Hepatic stellate cell (primary cell): ENCODE measurements at regions not wholly inside any gene's neighbourhood (a gene's known extent, or its start where the extent isn't known, plus 50 kb on each side); places are given as distances from the start of the nearest gene placed in this dataset.
"Not testable (repeated sequence)": the region's sequence is repeated elsewhere in the genome, so short reads cannot be mapped to it uniquely, and the experiment has no call there.

Experiments used
- DNase-seq: peaks from one replicate; pipeline ENCODE4 v3.0.0; 2011; ENCODE audit warnings: low spot score

DNA sequence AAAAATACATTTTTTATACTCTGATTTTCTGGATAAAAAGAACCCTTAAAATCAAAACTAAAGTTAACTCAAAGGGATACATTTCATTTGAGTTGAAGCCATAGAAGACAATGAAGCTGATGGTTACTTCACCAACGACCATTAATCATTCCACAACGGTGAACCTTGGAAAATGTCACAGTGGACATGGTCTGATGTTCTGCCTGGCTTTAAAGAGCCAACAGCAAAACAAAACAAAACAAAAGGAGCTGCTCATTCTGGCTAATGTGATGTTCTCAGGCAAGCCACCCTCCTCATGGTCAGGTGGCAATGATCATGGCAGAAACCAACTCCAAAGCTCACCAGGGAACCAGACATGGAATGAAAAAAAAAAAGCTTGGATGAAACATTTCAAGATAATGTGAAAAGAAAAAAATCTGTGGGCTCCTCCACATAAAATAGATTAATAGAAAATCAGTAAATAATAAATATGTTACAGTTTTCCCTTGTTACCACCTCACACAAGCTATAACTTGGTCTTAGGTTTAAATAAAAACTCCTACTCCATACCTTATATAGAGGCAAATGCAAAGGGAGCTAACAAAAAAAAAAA is 90.1 kb upstream of the SERTAD2 start:
- no peak for DNase-seq

DNA sequence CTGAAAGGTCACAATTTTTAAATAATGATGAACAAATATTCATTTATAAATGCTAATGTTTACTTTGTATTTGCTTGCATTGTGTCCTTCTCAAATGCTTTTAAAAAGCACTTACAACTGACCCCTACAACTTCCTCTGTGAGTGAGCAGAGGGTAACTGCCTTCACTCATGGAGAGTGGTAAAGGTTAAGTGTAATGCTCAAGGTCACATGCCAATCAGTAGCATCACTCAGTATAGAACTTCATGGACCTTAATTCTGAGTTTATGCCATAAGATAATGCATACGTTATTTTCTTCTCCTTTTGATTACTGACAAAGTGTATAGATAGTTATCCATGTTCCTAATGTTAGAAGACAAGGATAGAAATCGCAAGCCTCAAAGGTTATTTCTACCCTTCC is 91.8 kb upstream of the SERTAD2 start:
- DNase-seq, result no peak

DNA sequence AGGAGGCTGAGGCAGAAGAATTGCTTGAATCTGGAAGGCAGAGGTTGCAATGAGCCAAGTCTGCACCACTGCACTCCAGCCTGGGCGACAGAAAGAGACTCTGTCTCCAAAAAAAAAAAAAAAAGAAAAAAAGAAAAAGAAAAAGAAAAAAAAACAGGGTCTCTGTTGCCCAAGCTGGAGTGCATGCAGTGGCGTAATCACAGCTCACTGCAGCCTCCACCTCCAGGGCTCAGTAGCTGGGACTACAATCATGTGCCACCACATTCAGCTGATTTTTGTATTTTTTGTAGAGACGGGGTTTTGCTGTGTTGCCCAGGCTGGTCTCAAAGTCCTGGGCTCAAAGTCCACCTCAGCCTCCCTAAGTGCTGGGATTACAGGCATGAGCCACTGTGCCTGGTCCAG is 94.0 kb upstream of the SERTAD2 start:
- not testable (repeated sequence) for DNase-seq

DNA sequence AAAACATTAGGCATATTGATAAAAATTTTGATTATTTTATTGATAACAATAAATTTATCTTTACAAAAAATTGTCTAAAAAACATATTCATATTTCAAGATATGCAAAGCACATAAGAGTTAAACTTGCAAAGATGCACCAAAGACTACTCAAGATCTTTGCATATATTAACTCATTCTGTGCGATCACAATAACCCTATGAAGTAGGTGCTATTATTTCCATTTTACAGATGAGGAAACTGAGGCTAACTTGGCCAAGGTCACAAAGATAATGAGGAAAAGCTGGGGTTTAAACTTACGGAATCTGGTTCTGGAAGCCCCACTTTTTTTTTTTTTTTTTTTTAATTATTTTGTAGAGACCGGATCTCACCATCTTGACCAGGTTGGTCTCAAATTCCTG is 94.4 kb upstream of the SERTAD2 start:
- no peak for DNase-seq

DNA sequence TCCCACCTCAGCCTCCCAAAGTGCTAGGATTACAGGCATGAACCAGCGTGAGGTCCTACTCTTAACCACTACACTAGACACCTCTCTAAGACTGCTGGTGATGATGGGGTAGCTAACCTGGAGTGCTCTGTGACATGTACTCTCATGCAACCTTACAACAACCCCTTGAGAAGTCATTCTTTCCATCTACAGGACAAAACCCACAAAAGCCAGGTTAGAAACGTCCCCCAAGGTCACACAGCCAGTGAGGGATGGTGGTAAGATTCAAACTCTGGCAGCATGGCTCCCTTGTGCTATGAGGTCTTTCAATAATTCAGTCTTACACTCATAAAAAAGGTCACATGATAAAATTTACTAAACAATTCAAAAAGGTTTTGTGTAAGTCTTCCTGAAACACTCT is 94.8 kb upstream of the SERTAD2 start:
- DNase-seq, result no peak

DNA sequence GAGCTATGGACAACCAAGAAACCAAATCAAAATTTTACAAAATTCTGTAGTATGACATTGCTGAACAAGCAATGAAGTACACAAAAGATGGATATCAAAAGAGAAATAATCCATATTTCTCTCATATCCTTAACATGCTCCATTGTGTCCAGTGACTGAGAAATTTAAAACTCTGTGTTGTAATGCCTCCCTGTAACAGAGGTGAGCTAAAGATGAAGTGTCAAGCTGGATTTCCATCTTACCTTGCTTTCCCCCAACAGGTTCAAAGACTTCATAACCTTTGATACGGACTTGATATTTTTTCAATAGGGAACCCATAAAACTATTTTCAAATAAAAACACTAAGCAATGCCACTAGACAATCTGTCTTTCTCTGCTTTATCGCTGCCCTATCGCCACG is 95.7 kb upstream of the SERTAD2 start:
- DNase-seq, result no peak

DNA sequence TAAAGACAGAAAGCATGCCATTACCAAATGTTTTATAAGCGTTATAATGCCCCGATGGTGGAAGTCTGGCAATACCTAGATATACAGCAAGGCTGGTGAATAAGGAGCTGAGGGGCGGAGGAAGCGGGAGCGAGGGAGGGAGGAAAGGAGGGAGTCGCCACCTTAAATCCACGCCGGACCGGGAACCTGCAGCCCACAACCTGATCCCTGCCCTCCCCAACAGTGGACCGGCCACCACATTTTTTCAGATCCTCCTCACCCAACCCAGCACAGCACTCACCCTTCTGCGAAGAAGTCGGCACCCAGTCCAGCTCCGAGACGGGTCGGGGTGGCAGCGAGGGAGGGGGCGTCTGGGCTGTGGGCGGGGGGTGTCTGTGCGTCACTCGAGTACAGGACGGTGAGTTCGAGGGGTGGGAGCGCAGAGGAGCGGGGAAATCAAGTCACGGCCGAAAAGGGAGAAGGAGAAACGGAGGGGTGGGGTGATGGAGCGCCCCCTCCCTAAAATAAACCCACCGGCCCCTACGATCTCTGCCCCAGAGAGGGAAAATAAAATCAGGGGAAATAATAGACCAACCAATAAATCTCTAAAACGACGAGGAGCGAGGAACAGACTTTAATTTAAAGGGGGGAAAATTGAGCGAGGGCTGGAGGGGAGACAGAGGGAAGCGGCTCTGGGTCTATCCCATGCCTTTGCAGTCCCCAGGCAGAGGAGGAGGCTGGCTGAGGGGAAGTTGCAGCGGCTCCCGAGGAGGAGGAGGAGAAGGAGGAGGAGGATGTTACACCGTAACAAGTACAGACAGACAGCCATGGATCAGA is 96.5 kb upstream of the SERTAD2 start:
- DNase-seq, result peak; percentile 22

DNA sequence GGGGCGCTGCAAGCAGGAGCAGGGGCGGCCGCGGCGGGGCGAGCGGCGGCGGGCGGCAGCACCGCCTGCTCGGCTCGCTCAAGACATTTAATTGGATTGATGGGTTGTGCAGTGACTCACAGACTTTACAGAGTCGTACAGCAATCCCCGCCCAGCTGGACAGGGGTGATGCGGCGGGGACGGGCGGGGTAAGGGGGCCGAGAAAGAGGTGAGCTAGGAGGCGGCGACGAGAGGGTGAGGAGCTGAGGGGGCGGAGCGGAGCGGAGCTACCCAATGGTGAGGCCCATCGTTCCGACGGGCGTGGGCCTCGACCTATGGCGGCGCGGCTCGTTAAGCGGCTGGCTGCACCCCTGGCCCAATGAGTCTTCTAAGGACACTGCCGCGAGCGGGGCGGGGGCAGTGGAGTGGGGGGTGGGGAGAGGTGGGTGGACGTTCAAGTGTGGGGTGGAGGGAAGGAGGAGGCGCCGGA is 97.1 kb upstream of the SERTAD2 start:
- DNase-seq, result no peak

DNA sequence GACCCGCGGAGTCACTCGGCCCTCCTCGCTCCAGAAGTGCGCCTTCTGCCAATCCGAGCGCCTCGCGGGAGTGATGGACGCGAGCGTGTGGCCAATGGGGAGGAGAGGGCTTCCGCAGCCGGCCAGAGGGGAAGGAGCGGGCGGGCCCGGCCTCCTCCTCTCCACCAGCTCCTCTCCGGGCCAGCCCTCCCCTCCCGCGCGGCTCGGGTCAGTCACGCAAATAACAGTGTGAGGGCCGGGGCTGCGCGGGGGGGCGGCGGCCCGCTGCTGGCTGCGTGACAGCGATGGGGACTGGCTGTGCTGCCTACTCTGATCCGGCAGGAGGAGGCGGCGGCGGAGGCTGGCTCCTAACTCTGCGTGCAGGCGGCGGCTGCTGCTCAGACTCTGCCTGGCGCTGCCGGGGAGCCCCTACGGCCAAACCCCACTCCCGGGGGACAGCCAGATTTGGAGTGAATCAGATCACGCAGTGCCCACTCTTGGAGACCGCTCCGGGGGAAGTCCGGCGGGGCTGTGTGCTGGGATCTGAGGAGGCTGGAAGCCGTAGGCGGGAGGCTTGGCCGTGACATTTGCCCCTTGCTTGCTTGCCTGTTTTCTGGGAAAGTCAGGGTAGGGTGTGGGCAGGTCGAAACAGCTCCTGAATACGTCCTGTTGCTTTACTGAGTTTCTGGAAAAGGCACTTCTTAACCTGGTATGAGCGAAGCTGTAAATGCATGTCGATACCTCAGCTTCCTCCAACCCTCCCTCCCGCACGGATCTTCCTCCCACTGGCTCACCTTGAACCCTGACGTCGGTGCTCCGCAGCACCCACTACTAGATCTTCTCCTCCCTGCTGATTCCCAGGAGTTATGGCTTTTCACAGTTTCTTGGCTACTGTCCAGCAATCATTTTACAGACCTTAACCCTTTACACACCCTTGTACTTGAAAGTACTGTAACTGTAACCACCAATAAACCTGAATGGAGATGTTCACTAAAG is 97.9 kb upstream of the SERTAD2 start:
- DNase-seq, result peak; percentile 99

DNA sequence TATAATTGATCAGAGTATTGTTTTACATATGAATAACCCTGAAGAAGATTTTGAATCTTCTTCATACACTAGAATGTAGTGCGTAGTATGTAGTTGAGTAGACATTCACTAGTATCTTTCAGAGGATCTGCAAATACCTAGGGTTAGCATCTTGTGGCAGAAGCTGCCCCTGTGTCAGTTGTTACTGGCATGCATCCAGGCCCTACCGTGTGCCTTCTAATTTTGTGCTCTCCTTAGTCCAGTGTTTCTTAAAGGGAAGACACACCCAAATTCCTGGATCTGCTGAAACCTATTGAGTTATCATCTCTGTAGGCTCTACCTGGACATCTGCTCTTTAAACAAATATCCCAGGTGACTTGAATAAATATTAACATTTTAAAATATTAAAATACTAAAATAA is 99.7 kb upstream of the SERTAD2 start:
- no peak for DNase-seq

DNA sequence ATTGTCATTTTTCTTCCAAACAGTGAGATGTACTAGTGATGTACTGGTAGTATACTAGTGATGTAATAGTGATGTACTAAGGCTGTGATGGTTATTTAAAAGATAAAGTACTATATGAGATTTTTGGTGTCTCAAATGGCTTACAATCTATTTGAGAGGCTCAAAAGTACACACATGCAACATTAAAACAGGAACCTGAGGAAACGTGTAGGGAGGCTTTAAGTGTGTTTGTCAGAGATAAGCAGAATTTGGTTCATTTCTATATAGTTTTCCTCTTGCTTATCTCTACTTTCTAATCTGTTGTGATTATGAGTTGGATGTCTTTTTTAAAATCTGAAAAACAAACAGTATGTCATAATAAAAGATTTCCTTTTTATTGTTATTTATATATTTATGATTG is 100.9 kb upstream of the SERTAD2 start:
- DNase-seq, result no peak

DNA sequence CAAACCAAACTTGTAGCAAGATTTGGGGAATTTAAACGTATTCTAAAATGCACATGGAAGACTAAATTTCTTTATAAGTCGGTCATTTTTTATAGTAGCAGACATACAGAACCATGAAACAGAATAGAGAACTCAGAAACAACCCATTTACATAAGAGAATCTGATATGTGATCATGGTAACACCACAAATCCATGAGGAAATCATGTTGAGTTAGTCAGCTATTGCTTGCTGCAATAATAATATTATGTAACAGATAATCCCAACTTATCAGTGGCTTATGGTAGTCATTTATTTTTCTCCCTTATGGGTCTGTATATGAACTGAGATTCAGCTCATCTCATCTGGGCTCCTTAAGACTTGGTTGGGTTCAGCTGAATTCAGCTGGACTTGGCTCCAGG is 103.4 kb upstream of the SERTAD2 start:
- DNase-seq, result no peak

DNA sequence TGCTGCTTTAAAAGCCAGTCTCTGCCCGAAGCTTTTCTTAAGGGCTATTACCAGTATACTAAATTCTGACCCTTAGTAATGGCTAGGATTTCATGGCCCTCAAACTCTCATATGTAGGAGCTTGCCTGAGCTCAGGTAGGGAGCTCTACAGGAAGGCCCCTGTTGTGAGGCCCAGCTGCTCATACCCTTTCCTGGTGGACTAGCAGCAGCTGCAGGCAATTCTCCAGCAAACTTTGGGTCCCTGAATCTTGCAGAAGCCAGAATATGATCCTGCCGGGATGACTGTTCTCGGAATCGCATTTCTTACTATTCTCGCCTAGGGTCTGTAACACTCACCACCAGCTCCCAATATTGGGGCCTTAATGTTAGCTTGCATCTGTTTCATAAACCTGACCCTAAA is 106.4 kb upstream of the SERTAD2 start:
- no peak for DNase-seq

DNA sequence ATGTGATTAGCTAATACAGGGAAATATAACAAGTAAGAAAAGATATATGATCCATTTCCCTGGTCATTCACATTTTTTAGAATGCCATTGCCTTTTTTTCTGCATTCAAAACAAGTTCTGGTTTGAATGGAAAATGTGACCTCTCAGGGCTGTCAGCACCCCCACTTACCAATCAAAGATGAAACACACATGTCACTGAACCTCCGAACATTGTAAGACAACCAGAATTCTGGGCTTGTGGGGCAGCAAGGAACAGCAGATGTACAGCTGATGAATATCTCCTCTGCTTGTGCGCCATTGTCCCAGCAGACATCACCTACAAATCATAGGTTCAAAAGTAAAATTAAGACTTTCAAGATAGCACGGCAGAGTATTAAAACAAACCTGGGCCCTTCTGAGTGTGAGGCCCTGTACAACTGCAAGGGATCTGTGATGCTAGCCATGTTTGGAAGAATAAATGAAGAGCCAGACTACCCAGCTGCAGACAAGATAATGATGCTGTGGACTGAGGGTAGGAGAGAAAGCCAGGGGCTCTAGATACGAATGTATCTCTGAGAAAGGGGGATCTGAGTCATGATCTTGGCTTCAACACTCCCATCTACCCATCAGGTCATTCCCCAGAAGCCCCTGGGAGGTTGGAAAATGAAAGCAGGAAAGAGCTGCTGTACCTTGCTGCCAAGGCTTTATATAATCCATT is 108.7 kb upstream of the SERTAD2 start:
- DNase-seq, result no peak

DNA sequence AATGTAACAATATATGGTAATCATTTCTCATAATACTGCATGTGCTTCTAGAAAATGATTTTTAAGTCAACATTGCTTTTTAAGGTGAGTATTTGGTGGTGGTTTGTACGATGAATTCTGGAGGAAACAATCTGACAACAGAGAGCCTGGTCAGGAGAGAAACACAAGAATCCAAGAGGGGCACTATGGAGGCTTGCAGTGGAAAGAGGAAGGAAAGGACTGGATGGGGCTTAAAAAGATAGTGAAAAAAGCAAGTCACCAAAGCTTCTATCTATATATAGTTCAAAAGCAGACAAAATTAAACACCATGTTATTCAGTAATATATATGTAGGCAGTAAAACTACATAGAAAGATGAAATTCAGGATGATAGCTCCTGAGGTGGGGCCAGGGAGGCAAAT is 109.4 kb upstream of the SERTAD2 start:
- no peak for DNase-seq

DNA sequence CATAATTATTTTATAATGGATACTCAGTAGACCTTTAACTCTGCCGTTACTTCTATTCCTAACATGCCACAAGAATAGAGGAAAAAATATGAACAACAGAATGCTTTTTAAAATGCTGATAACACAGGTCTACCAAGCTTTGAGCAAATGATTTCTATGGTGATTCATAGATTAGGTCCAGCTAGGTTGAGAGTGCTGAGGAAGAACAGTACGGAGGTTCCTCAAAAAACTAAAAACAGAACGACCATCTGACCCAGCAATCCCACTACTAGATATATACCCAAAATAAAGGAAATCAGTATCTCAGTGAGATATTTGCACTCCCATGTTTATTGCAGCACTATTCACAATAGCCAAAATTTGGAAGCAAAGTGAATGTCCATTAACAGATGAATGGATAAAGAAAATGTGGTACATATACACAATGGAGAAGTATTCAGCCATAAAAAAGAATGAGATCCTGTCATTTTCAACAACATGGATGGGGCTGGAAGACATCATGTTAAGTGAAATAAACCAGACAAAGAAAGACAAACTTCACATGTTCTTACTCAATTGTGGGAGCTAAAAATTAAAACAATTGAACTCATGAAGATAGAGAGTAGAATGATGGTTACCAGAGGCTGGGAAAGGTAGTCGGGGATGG is 111.6 kb upstream of the SERTAD2 start:
- no peak for DNase-seq

DNA sequence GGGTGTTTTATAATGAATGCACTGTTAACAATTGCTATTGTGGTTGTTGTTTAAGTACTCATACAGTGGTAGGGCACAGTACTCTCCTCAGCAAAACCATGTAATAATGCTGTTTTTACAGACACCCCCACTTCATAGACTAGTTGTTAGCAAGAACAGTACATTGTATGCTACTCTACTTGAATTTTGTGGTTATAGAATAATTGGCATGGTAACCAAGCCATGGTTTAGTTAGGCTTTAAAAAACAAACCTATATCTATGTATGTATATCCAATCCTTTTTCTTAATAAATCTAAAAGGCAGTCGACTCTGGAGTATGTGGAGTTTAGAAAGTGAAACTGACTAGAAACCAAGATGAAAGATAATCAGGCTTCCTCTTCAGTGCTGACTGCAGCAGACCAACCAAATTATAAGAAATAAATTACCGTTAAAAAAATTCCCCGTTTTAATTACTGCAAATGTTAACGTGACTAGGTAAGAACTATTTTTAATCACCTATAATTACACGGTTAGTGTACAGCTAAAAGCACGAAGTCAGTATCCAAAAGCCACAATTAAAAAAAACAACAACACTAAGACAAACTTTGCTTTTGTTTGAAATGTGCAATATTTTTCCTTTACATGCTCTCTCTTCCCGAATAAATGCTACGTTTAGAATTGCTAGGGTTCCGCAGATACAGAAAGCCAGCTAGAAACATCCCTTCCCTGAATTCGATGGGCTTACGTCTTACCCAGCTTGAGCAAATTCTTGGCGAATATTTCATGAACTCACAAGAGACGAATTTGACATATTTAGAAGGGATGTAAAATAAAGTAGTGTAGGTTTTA is 113.3 kb upstream of the SERTAD2 start:
- no peak for DNase-seq

DNA sequence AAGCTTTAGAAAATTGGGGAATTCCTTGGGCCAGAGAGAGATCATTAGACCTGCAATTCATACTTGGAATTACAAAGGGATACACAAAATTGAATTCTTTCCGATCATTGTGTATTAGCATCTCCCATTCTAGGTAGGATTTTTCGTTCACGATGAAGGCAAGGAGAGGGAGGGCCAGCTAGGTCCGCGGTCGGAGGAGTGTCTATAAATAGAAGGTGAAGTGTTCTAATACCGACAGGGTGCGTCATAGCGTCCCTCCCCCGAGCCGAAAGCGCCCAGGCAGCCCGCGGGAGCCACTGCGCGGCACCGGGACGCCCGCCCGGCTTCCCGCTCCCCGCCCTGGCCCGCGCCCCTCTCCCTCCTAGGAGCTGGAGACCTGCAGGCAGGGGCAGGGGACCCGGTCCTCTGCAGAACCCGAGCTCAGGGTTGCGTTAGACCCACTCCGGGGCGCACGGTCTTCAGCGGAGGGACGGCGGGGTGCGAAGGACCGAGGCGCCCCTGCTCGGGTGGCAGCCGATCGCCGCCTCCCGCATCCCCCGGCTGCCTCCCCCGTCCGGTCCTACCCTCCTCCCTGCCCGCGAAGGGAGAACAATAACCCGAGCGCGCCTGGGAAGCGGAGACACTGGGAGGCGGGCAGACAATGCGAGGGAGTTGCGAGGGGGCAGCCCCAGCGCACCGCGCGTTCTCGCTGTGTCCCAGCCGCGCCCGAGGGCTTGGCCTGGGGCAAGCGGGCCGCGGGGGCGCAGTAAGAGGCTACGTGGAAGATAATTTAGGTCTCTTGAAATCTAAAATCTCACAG is 114.2 kb upstream of the SERTAD2 start:
- DNase-seq, result peak; percentile 81

DNA sequence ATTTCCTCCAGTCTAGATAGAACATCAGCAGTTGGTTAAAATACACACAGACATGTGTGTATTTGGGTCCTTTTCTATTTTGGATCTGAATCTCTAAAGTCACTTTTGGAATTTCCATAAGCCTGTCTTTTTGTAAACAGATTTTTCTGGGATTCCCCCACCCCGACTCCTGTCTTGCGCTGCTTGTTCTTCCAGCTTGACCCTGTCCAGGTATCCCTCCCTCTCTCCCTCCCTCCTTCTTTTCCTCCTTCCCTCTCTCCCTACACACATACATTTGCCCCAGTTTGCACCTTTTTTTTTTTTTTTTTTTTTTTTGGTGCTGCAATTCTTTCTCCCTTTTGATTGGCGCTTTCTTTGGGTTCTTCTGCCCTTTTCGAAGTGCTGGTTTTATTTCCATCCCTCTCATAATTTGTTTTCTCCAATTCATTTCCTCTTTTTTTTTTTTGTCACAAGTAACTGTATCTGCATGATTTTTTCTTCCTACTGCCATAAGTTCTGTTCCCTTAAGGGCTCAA is 114.8 kb upstream of the SERTAD2 start:
- DNase-seq, result no peak
